Fibroblast of lung (primary cell): ENCODE measurements at regions not wholly inside any gene's neighbourhood (a gene's known extent, or its start where the extent isn't known, plus 50 kb on each side); places are given as distances from the start of the nearest gene placed in this dataset.

Source experiments
- CTCF ChIP-seq, 2 donors: IDR thresholded peaks in 1 of 2; conservative IDR thresholded peaks in 1 of 2; 1 replicate in 1 of 2; 2 replicates in 1 of 2; pipeline ENCODE4 v1.5.1; 2011 to 2012; ENCODE audit warnings: low read length in 2 of 2, control low read depth in 1 of 2, inconsistent platforms in 1 of 2, low read depth in 1 of 2, mild to moderate bottlenecking in 1 of 2
- EZH2 ChIP-seq: IDR thresholded peaks from 2 replicates; pipeline ENCODE4 v1.5.1; 2012; ENCODE audit warnings: low read length, control low read depth, mild to moderate bottlenecking; ENCODE audit errors: missing control alignments

GRCh38 chr12:14307004-14307403, 58.5 kb upstream of the ATF7IP start:
- TF ChIP-seq CTCF (conservative IDR thresholded peaks at IDR 0.05 in 1 of 2, IDR thresholded peaks at IDR 0.05 in 1 of 2; ENCODE audit: low read depth in 1 of 2, low read length in 2 of 2) = no peak
- no peak for TF ChIP-seq EZH2
